CD4-positive, alpha-beta T cell (primary cell): ENCODE measurements at regions not wholly inside any gene's neighbourhood (a gene's known extent, or its start where the extent isn't known, plus 50 kb on each side); places are given as distances from the start of the nearest gene placed in this dataset.
"Not testable (repeated sequence)": the region's sequence is repeated elsewhere in the genome, so short reads cannot be mapped to it uniquely, and the experiment has no call there.

Experiments used
- ATAC-seq: fragments of 200-7000 bp; cut with Tn5 transposase; one replicate; pipeline ENCODE4 v1.10.0; 2022; ENCODE audit warnings: mild to moderate bottlenecking; ENCODE audit not compliant: poor library complexity
- CTCF ChIA-PET: fragments of 350-600 bp; sonication (Branson Sonifier 250); formaldehyde crosslinking; loops from one replicate; lab custom pipeline; 2021; ENCODE audit warnings: antibody characterized with exemption, inconsistent platforms; lab: Charles Lee
- POLR2A ChIA-PET: fragments of 350-600 bp; sonication (Branson Sonifier 250); formaldehyde crosslinking; loops from one replicate; lab custom pipeline; 2021; ENCODE audit warnings: antibody characterized with exemption, inconsistent platforms; lab: Charles Lee
- DNase-seq, 14 experiments: peaks; one replicate each; pipeline ENCODE4 v3.0.0-alpha.2; 2013 to 2020; ENCODE audit warnings: mixed read lengths in 2 of 14
- H3K27ac ChIP-seq, 2 donors: one replicate each; pipeline versions ENCODE4 v1.5.1 to v1.7.0; 2013; ENCODE audit warnings: low read length in 2 of 2, low read depth in 1 of 2, mild to moderate bottlenecking in 1 of 2
- H3K27me3 ChIP-seq, 2 experiments: 1 replicate in 1 of 2; 2 replicates in 1 of 2; pipeline versions ENCODE4 v1.6.1 to v1.7.0; 2013; ENCODE audit warnings: low read length in 2 of 2, control low read depth in 1 of 2, mild to moderate bottlenecking in 1 of 2, moderate library complexity in 1 of 2; ENCODE audit not compliant: insufficient read depth in 2 of 2, control insufficient read depth in 1 of 2
- H3K36me3 ChIP-seq: one replicate; pipeline ENCODE4 v1.6.1; 2013; ENCODE audit warnings: low read length, control low read depth; ENCODE audit not compliant: insufficient read depth
- H3K4me1 ChIP-seq: one replicate; pipeline ENCODE4 v1.6.1; 2013; ENCODE audit warnings: low read length, control low read depth; ENCODE audit not compliant: insufficient read depth
- H3K4me3 ChIP-seq: one replicate; pipeline ENCODE4 v1.5.1; 2013; ENCODE audit warnings: mild to moderate bottlenecking, low read length, moderate library complexity
- H3K9me3 ChIP-seq, 2 experiments: 1 replicate in 1 of 2; 2 replicates in 1 of 2; pipeline versions ENCODE4 v1.6.1 to v1.7.0; 2013; ENCODE audit warnings: low read length in 2 of 2, mild to moderate bottlenecking in 2 of 2, control low read depth in 1 of 2, moderate library complexity in 1 of 2; ENCODE audit not compliant: control insufficient read depth in 1 of 2, insufficient read depth in 1 of 2
- H3K27ac Mint-ChIP-seq: one replicate; pipeline ENCODE4 v1.8.0; 2020; ENCODE audit warnings: mixed read lengths
- H3K27me3 Mint-ChIP-seq: one replicate; pipeline ENCODE4 v1.8.0; 2021; ENCODE audit warnings: mixed read lengths
- H3K36me3 Mint-ChIP-seq: one replicate; pipeline ENCODE4 v1.8.0; 2021; ENCODE audit warnings: low read depth, mixed read lengths
- H3K4me1 Mint-ChIP-seq: one replicate; pipeline ENCODE4 v1.8.0; 2021; ENCODE audit warnings: low read depth, mixed read lengths
- H3K4me3 Mint-ChIP-seq: one replicate; pipeline ENCODE4 v1.8.0; 2020; ENCODE audit warnings: mild to moderate bottlenecking, mixed read lengths
- H3K9me3 Mint-ChIP-seq: one replicate; pipeline ENCODE4 v1.8.0; 2020; ENCODE audit warnings: mixed read lengths
- CTCF ChIP-seq: fragments of 200-600 bp; IDR thresholded peaks from one replicate; pipeline ENCODE4 v1.8.0; 2022; ENCODE audit warnings: antibody characterized with exemption, mild to moderate bottlenecking
- intact Hi-C, 2 experiments: fragments of 100-400 bp; cut with DNase I in 1 of 2; cut with micrococcal nuclease in 1 of 2; formaldehyde crosslinking; loops; one replicate each; pipeline versions ENCODE4 v1.15.1 to v1.9.0; 2023 to 2025; cut with DNase I, micrococcal nuclease

DNA sequence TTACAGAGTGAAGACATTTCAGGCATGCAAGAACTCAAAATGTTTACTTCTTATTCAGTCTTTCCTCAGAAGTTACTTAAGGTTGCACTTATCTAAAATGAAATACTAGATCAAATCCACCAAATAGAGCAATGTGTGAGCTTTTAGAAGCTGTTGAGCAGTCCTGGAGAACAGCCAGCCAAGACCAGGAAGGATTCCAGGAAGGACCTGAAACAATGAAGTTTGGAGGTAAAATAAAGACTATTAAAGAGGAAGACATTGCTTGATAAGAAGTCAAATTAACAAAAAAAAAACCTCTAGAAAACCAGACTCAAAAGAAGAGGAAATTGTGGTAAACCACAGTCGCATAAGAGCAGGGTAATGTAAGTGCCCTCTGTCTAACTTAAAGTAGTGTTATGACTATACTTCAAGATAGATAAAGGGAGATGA lies 156.2 kb upstream of the S1PR3 start:
- peaks cover 45 to 75% of the 10 kb centered on the region in 2 experiments for H3K27me3 ChIP-seq
- no peaks in the 10 kb centered on the region for H3K36me3 Mint-ChIP-seq
- intact Hi-C loops, result loop anchor here in 1 of 2 experiments (1.0 kb wide), 1 partner anchor 87 kb away; no protein-coding TSS in a partner anchor
- ChIA-PET CTCF (no interaction called here), POLR2A (interaction anchor here (0.7 to 1.2 kb wide), 2 partner anchors 73 to 87 kb away, joined by 3 read pairs; no protein-coding TSS in a partner anchor)
- peak overlapping the region; percentile 40 for H3K4me3 Mint-ChIP-seq
- TF ChIP-seq CTCF, result no peak
- no peaks in the 10 kb centered on the region for H3K36me3 ChIP-seq
- H3K27ac Mint-ChIP-seq, result peak overlapping the region; percentile 53
- peaks cover 38% of the 10 kb centered on the region for H3K4me1 Mint-ChIP-seq
- H3K4me3 ChIP-seq, result no peak overlapping the region
- peaks cover 0 to 12% of the 10 kb centered on the region in 2 experiments for H3K9me3 ChIP-seq
- ATAC-seq (peak; percentile 96), DNase-seq (peak in 3 of 14 experiments; percentile 64 to 75 (median 70))
- peaks cover 15% of the 10 kb centered on the region for H3K4me1 ChIP-seq
- peaks cover 87% of the 10 kb centered on the region for H3K27me3 Mint-ChIP-seq
- H3K27ac ChIP-seq, result no peak overlapping the region
- peaks cover 2% of the 10 kb centered on the region for H3K9me3 Mint-ChIP-seq

DNA sequence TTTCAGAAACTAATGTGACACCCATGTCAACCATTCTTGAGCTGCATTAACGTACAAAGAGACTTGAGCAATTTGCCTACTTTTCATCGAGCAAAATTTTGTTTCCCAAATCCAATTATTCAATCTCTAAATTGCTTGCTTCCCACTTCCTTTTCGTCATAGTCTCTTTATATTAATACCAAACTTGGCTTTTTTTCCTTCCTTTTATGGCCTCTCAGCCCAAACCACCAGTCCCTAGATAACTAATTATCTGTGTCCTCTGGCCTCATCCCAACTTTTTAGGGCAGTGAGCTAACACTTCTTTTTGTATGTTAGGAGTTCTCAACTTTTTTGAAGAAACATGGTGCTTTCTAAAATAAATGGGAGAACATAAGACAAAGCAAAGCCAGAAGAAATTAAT lies 155.5 kb upstream of the S1PR3 start:
- Mint-ChIP-seq H3K27ac (no peak overlapping the region), H3K4me1 (peaks cover 38% of the 10 kb centered on the region), H3K36me3 (no peaks in the 10 kb centered on the region), H3K4me3 (no peak overlapping the region), H3K9me3 (peaks cover 2% of the 10 kb centered on the region), H3K27me3 (peaks cover 91% of the 10 kb centered on the region)
- CTCF ChIA-PET, result no interaction called here
- TF ChIP-seq CTCF, result no peak
- Histone ChIP-seq H3K27me3 (peaks cover 41 to 75% of the 10 kb centered on the region in 2 experiments), H3K9me3 (peaks cover 0 to 15% of the 10 kb centered on the region in 2 experiments), H3K27ac (no peak overlapping the region), H3K4me3 (no peak overlapping the region), H3K4me1 (peaks cover 15% of the 10 kb centered on the region), H3K36me3 (no peaks in the 10 kb centered on the region)
- POLR2A ChIA-PET, result interaction anchor here (0.7 to 1.2 kb wide), 2 partner anchors 72 to 86 kb away, joined by 3 read pairs; no protein-coding TSS in a partner anchor
- ATAC-seq (no peak), DNase-seq (no peak)
- intact Hi-C loops, result loop anchor here in 1 of 2 experiments (1.0 kb wide), 1 partner anchor 87 kb away; no protein-coding TSS in a partner anchor

- H3K9me3 Mint-ChIP-seq, result no peaks in the 10 kb centered on the region
- no peak for TF ChIP-seq CTCF
Measured at GRCh38 chr9:88837731-88838130, 153.5 kb upstream of the S1PR3 start.

DNA sequence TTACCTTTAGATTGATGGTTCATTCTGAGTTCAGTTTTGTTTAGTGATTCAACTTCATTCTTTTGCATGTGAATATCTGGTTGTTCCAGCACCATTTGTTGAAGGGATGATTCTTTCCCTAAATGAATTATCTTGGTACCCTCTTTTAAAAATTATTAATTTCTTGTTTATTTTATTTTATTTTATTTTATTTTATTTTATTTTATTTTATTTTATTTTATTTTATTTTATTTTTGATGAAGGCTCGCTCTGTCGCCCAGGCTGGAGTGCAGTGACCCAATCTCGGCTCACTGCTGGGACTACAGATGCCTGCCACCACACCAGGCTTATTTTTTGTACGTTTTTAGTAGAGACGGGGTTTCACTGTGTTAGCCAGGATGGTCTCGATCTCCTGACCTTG lies 141.4 kb upstream of the S1PR3 start:
- H3K4me3 ChIP-seq, intact Hi-C loops, H3K36me3 ChIP-seq, CTCF ChIA-PET, H3K36me3 Mint-ChIP-seq, H3K27ac Mint-ChIP-seq, H3K4me3 Mint-ChIP-seq, ATAC-seq, H3K27ac ChIP-seq, POLR2A ChIA-PET, DNase-seq, H3K4me1 Mint-ChIP-seq, H3K4me1 ChIP-seq, H3K9me3 Mint-ChIP-seq: not testable (repeated sequence)
- Histone ChIP-seq H3K27me3 (peaks cover 12 to 19% of the 10 kb centered on the region in 2 experiments), H3K9me3 (peaks cover 9 to 14% of the 10 kb centered on the region in 2 experiments)
- H3K27me3 Mint-ChIP-seq, result peaks cover 45% of the 10 kb centered on the region

More at GRCh38 chr9:88837731-88838130, 153.5 kb upstream of the S1PR3 start:
- H3K27ac Mint-ChIP-seq, result no peak overlapping the region
- H3K36me3 Mint-ChIP-seq, result no peaks in the 10 kb centered on the region
- peaks cover 84% of the 10 kb centered on the region for H3K27me3 Mint-ChIP-seq
- no peak overlapping the region for H3K27ac ChIP-seq
- H3K27me3 ChIP-seq, result peaks cover 23 to 67% of the 10 kb centered on the region in 2 experiments
- no peak overlapping the region for H3K4me3 Mint-ChIP-seq
- DNase-seq (no peak), ATAC-seq (no peak)
- ChIA-PET POLR2A (no interaction called here), CTCF (no interaction called here)
- H3K36me3 ChIP-seq, result no peaks in the 10 kb centered on the region
- no peak overlapping the region for H3K4me3 ChIP-seq
- H3K4me1 ChIP-seq, result peaks cover 15% of the 10 kb centered on the region
- intact Hi-C loops, result no loop called here
- peaks cover 0 to 12% of the 10 kb centered on the region in 2 experiments for H3K9me3 ChIP-seq
- H3K4me1 Mint-ChIP-seq, result peaks cover 38% of the 10 kb centered on the region
